GM18507 (cell line): ENCODE measurements at regions not wholly inside any gene's neighbourhood (a gene's known extent, or its start where the extent isn't known, plus 50 kb on each side); places are given as distances from the start of the nearest gene placed in this dataset.

ENCODE experiments used
- DNase-seq: peaks from one replicate; pipeline ENCODE4 v3.0.0; 2011; ENCODE audit warnings: low read depth; ENCODE audit not compliant: insufficient read length; ENCODE audit errors: extremely low spot score
- FAIRE-seq: peaks from 2 replicates; lab custom pipeline; 2011; peaks lifted over from hg19 to GRCh38; lab: Jason Lieb, UNC

- DNase-seq (no peak), FAIRE-seq (no peak)
Measured at GRCh38 chr4:106690487-106690886, 321.9 kb upstream of the GIMD1 start.

- DNase-seq = no peak
- no peak for FAIRE-seq
Measured at GRCh38 chr4:106687026-106687425, 318.4 kb upstream of the GIMD1 start.

- FAIRE-seq = no peak
Measured at GRCh38 chr4:106681381-106681921, 312.9 kb upstream of the GIMD1 start.

GRCh38 chr4:106679063-106679462, 310.5 kb upstream of the GIMD1 start:
- DNase-seq = no peak
- FAIRE-seq = no peak

More at GRCh38 chr4:106681381-106681921, 312.9 kb upstream of the GIMD1 start:
- no peak for DNase-seq

- DNase-seq (no peak), FAIRE-seq (no peak)
Measured at GRCh38 chr4:106677213-106677612, 308.6 kb upstream of the GIMD1 start.

GRCh38 chr4:106676173-106676921, 307.8 kb upstream of the GIMD1 start:
- DNase-seq (no peak), FAIRE-seq (no peak)

GRCh38 chr4:106671716-106672115, 303.1 kb upstream of the GIMD1 start:
- DNase-seq (no peak), FAIRE-seq (no peak)

- DNase-seq = no peak
- FAIRE-seq = no peak
Measured at GRCh38 chr4:106670976-106671375, 302.4 kb upstream of the GIMD1 start.

- FAIRE-seq = no peak
- DNase-seq = no peak
Measured at GRCh38 chr4:106659371-106659770, 290.8 kb upstream of the GIMD1 start.

- FAIRE-seq (no peak), DNase-seq (no peak)
Measured at GRCh38 chr4:106652095-106652494, 283.5 kb upstream of the GIMD1 start.

- no peak for DNase-seq
- no peak for FAIRE-seq
Measured at GRCh38 chr4:106650701-106651100, 282.1 kb upstream of the GIMD1 start.

GRCh38 chr4:106647451-106647850, 278.9 kb upstream of the GIMD1 start:
- DNase-seq (no peak), FAIRE-seq (no peak)

- FAIRE-seq = no peak
- DNase-seq = no peak
Measured at GRCh38 chr4:106629268-106629625, 260.7 kb upstream of the GIMD1 start.

GRCh38 chr4:106628586-106629267, 260.1 kb upstream of the GIMD1 start:
- FAIRE-seq (no peak), DNase-seq (no peak)

- no peak for FAIRE-seq
Measured at GRCh38 chr4:106627051-106627450, 258.5 kb upstream of the GIMD1 start.

GRCh38 chr4:106624671-106625070, 256.1 kb upstream of the GIMD1 start:
- FAIRE-seq = no peak
- no peak for DNase-seq

More at GRCh38 chr4:106627051-106627450, 258.5 kb upstream of the GIMD1 start:
- DNase-seq = no peak

GRCh38 chr4:106618956-106619355, 250.4 kb upstream of the GIMD1 start:
- DNase-seq (no peak), FAIRE-seq (no peak)

- FAIRE-seq = no peak
Measured at GRCh38 chr4:106615961-106616360, 247.4 kb upstream of the GIMD1 start.

GRCh38 chr4:106615410-106615945, 246.9 kb upstream of the GIMD1 start:
- FAIRE-seq (no peak), DNase-seq (no peak)

More at GRCh38 chr4:106615961-106616360, 247.4 kb upstream of the GIMD1 start:
- DNase-seq = no peak

- DNase-seq (no peak), FAIRE-seq (no peak)
Measured at GRCh38 chr4:106614441-106614840, 245.9 kb upstream of the GIMD1 start.

- no peak for DNase-seq
- no peak for FAIRE-seq
Measured at GRCh38 chr4:106609917-106610316, 241.3 kb upstream of the GIMD1 start.
